SW 1271 (cell line): ENCODE measurements at regions not wholly inside any gene's neighbourhood (a gene's known extent, or its start where the extent isn't known, plus 50 kb on each side); places are given as distances from the start of the nearest gene placed in this dataset.

Experiments
- DNase-seq, 2 experiments: peaks; one replicate each; lab custom pipeline; 2025; lab: John Stamatoyannopoulos, UW

DNA sequence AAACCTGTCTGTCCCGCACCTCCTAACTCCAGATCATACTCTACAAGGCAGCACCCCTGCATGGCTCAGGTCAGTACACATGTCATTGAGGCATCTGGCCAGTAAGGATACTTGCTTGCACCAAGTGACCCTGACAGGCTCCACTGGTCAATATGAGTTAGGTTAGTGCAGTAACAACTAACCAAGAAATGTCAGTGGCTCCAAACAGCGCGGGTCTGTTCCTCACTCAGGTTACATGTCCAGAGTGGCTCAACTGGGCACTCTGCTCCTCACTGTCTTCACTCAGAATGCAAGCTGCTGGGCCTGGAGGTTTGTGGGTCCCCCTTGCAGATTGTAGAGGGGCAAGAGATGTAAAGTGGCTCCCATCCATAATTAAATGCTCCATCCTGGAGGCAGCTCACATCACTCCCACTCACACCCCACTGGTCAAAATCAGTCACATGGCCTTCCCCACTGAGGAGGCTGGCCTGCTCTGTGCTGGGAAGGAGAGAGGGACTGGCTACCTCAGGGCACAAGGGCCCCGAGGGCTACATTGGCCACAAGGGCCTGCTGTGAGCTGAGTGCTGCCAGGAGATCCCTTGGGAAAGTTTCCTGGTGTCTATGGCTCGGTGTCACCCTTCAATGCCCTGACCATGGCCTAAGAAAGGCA lies 109.1 kb upstream of the GDF10 start:
- DNase-seq: no peak

DNA sequence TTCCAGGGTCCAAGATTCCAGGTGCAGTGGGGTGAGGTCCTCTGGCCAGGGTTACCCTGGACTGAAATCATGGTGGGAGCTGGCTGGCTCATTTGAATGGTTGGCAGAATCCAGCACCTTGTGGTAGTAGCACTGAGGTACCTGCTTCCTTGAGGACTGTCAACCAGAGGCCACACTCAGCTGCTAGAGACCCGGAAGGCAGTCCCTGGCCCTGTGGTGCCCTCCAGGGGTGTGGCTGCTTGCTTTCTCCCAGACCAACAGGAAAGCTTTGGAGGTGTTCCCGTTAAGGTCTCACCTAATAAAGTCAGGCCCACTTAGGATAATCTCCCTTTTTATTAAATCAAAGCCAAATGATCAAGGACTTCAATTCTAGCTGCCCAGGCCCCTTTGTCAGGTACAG lies 107.7 kb upstream of the GDF10 start:
- no peak for DNase-seq

DNA sequence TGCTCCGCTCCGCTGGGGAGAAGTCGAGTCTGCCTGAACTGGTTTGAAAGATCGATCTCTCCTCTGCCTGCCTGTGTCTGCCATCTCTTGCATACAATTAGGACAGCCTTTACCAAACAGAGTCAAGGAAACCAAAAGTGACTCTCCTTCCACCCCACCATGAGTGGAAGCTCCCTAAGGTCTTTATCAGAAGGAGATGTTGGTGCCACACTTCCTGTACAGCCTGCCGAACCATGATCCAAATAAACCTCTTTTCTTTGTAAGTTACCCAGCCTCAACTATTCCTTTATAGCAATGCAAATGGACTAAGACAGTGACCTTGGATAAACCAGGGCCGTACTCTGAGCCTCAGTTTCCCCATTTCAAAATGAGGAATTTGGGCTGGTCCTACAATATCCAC lies 106.3 kb upstream of the GDF10 start:
- no peak for DNase-seq

DNA sequence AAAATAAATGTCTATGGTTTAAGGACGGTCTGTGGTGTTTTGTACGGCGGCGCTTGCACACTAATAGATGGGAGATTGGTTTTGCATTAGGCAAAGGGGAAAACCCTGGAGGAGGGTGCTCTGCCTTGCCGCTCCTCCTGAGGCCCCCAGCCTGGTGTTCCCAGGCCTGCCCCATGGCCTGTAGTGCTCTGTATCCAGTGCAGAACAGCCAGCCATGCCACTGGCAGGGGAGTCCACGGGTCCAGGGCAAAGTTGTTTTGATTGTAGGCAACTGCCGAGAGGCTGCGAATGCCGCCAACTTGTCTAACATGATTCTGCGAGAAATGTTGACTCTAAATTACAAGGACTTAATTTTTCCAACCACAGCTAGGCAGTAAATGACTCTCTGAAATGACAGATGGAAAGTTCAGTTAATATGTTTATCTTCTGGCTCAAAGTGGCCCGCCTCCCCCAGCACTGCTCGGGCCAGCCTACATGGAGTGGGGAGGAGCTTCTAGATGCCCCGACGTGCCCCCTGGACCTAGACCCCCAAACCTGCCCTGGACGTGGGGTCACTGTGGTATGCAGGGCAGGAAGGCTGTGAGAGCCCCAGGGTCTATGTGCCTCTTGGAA lies 104.6 kb upstream of the GDF10 start:
- DNase-seq: no peak

DNA sequence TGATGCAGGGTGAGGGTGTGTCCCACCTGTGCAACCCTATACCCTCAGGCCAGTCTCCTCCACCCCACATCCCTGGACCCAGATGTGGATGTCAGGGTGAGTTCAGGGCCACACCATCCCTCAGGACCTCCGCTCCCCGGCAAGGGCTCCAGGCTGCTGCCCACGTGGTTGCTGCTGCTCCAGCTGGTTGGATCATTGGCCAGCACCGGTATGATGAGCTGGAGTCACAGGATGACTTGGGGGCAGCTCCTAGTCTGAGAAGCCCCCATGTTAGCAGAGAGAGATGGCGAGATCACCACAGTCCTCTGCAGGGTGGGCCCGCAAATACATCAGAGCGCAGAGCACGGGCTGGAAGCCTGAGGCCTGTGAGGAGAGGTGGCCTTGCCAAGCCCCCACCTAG lies 103.3 kb upstream of the GDF10 start:
- no peak for DNase-seq

DNA sequence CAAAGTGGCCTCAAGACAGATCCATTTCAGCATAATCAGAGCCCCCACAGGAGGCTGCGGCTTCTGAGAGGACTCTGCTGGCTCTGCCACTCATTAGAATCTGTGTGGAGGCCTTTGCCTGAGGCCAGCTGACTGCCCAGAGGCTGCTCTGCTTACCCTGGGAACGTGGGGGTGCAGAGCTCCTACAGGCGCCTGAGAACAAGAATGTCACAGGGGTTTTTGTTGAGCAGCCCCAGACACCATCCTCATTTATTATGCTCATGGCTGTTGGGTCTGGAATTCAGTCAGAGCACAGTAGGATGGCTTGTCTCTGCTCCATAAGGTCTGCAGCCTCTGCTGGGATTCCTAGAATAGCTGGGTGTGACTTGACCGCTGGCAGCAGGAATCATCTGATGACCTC lies 101.8 kb upstream of the GDF10 start:
- DNase-seq: no peak

DNA sequence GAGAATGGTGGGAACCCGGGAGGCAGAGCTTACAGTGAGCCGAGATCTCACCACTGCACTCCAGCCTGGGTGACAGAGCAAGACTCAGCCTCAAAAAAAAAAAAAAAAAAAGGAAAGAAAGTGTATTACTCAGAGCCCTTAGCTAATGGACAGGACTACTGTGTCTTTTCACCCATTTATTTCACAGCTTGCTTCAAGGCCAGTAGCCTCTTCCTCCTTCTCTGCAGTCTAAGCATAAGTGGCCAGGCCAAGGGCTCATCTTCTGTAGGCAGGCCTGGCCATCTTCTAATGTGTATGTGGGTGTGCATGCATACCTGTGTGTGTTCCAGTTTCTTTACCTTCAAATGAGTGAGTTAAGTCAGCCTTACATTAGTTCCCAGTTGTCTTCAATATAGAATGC lies 94.8 kb upstream of the GDF10 start:
- no peak for DNase-seq

DNA sequence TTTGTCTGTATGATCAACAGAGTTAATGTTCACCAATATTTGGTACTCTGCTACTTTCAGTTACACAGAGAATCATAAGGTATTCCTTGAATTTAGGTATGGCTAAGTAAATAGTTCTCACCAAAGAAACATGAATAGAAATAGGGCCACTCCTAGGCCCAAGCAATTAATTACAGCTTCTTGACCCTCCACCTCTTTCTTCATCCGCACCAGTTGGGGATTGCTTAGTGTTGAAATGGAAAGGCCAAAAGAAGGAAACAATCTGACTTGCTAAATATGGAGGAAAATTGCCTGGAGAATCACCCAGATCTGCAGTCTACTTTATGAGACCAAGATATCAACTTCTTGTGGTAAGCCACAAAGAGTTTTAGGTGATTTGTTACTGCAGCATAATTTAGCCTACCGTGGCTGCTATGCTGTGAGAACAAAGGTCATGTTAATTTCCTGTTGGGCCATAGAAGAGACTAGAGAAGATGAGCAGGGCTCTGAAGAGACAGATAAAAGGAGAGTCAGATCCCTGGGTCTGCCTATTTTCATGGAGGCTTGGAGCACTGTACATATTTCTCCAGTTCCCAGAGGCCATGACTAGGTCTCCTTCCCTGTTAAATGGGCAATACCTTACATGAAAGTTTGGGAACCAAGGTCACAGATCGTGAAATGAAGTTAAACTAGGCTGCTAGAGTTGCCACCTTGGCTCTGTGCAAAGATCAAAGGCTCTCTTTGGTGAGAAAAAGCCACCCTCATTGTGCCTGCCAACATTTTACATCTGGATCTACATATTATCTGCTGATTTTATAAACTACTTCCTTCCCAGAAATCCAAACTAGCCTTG lies 93.3 kb upstream of the GDF10 start:
- DNase-seq: no peak

DNA sequence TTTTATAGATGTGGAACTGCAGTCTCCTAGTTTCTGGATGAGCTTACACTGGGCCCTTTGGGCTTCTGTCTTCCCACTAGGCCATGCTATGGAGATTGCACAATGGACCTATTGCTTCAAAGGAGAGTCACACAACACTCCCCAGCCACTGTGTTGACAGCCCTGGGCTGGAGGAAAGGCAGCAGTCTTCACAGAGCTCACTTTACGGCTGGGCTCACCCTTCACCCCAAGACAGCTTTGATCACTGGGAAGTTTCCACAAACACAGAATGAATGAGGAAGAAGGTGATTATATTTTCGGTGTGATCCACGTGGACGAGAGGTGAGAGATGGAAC lies 92.7 kb upstream of the GDF10 start:
- DNase-seq: no peak

DNA sequence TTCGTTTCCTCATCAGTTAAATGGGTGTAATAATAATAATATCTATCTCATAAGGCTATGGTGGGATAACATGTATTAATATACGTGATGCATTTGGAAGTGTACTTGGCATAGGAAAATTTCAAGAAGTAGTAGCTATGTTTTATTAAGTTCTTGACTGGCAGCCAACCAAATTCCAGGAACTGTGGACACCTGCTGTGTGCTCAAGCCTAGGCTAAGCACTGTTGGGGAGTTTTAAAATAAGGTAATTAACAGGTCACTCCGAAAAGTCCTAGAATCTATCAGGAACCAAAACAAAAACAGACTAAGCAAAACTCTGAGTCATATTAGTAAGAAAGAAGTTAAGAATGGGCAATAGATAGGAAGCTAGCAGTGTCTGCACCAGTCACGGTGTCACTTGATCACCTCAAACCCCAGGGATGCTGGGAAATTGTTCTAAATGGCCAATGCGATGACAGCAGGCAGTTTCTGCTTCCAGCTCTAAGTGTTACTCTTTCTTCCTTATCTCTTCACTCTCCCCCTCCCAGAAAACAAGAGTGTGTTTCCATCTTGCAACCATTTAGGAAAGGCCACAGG lies 92.0 kb upstream of the GDF10 start:
- no peak for DNase-seq

DNA sequence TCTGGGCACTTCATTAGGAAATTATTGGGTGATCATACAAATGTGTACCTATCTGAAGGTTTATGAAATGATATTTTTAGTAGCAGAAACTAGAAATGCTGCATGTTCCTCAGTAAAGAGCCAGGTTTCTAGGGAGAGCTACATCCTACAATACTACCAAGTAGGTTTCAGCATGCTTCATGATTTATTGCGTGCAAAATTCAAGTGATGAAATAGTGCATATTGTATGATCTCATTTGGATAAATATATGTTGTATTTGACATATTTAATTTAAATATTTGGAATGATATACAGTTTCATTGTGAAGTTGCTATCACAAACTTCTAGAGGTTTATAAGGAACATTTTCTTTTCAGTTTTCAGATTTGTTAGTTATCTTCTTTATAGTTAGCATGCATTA lies 90.5 kb upstream of the GDF10 start:
- DNase-seq: no peak

DNA sequence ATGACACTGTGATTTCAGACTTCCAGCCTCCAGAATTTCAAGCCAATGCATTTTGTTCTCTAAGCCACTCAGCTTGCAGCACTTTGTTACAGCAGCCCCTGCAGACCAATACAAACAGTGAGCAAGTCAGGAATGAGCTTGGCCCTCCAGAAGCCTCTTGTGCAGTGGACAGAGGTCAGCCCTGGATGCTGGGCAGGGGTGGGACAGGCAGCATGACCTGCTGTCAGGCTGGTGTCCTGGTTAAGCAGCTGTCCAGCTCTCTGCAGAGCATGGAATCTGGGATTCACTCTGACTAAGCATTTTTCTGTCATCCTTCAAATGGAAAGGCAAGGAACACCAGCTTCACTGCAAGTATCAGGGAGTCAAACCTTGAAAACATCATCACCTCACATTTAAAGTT lies 85.5 kb upstream of the GDF10 start:
- no peak for DNase-seq

DNA sequence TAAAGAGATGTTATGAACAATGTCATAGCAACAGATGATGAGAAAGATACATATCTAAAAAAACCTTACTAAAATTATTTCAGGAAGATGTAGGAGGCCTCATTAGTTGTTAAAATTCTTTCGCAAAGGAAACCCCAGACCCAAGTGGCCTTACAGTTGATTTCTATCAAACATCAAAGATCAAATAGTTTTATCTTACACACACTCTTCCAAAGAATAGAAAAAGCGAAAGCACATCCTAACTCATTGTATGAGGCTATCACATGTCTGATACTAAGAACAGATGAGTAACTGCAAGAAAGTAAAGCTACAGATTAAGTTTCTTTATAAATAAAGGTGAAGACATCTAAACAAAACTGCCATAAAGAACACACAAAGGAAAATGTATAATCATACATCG lies 82.9 kb upstream of the GDF10 start:
- DNase-seq: no peak

DNA sequence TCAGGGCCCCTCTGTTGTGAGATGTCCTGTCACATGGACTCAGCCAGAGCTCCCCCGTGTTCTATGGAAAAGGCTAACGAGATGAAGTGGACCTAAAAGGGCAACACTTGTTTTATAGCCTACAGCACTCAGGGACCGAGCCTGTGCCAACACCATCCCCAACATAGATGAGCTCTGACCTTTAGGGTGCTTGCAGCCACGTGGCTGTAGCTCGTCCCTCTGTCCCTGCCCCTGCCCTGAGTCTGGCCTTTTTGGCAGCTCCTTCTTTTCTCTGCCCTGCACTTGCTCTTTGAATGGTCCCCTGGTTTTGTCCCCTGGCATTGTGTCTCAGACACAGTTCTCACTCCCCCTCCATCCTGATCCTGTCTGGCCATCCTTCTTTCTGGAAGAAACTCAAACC lies 81.2 kb upstream of the GDF10 start:
- no peak for DNase-seq

DNA sequence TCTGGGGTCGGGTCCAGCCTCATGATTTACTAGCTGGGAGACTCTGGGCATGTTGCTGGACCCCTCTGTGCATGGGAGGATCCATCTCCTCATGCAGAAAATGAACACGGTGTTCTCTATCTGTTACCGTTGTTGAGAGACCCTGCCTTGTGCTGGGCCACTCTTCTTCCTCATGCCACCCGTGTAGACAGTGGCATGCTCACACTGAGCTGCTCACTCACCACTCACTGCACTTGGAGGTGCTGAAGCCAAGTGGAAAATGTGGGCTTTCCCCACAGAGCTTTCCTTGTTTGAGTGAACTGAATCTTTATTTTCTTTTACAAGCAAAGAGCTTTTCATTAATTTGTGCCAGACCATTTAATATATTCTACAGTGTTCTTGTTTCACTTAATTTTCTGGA lies 77.5 kb upstream of the GDF10 start:
- DNase-seq: no peak

DNA sequence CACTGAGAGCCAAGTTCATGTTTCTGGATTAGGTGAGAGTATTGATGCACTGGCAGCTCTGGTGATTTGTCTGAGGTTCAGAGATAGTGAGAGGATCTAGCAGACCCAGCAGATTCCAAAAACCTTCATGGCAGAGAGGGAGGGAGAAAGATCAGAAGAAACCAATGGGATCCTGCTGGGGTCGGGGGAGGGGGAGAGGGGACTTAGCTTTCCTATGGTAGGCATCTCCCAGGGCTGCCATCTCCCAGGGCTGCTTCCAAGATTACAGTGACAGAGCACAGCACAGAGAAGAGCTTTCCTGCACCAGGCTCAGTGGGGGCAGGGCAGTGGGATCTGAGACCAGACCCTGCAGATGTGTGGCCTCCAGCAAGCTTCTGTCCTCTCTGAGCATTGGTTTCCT lies 76.8 kb upstream of the GDF10 start:
- DNase-seq: no peak

DNA sequence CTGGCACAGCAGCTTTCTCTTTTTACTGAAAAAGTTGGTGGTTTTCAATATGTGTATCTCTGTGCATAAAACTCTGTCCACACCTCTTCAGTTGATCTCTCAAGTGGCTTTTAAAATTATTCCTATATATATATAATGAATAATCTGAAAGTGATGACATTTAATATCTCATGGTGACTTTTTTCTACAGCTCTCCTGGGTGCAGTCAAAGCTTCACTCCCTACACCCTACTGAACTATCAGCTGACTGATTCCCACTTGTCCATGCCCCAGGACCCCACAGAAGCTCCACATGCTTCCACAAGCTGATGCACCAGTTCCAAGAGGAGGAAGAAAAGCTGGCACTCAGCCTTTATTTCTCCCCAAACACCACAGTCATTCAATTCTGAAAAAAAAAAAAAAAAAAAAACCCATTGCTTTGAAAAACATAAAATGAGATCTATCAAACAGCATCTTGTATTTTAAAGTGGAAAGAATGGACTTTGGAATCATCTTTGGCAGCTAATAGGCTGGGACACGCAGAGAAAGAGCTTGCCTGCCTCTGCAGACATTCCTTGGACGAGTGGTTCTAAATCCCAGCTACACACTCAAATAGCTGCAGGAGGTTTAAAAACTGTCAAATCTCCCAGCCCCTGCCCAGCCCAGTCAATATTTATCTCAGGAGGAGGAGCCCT lies 75.3 kb upstream of the GDF10 start:
- DNase-seq: no peak

DNA sequence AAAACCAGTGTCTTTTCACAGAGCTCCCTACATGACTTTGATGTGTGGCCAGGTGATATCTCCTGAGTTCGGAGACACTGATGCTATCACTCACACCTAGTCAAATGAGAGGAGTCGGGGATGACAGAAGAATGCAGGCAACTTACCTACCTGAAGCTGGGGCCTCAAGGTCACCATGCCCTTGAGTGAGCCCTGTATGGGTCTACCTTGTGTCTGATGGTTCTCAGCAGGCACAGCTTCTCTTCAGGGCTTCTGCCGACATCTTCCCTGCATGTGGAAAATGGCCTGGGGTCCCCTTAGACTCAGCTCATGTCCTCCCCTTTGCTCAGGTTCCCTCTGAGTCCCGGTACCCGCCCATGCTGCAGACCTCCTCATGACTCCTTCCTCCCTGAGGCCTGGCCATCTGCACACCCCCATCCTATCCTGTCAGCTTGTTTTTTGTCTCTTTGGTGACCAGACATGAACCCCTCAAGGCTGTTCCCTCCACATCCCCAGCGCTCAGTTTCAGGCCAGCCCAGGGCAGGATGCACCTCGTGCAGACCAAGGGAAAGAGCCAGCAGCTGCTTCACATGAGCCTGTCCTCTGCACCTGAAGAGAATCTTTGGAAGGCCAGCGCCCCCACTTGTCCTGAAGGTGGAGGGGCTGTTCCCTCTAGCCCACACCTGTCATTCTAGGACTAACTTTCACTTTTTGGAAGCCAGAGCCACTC lies 74.6 kb upstream of the GDF10 start:
- DNase-seq: no peak

DNA sequence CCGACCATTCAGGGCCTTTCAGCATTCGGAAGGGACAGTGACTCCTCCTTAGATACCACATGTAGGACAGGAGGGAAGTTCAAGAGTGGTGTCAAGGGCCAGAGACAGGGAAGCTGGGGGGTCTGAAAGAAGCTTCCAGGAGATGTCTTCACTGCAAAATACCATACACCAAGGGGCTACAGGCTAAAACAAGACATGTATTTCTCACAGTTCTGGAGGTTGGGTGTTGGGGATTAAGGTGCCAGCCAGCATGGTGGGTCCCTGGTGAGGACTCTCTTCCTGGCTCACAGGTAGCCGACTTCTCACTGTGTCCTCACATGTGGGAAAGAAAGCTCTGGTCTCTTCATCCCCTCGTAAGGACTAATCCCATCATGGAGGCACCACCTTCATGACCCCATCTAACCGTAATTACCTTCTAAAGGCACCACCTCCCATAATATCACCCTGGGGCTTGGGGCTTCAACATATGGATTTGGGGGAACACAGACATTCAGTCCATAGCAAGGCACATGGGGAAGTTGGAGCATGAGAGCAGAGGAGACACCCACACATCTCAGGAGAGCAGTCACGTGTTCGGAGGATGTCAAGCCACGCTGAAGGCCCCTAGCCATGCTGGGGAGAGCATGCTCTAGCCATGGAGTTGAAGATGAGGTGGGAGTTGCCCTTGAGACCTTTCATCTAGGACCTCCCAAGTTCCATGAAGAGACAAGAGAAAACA lies 73.9 kb upstream of the GDF10 start:
- DNase-seq: no peak

DNA sequence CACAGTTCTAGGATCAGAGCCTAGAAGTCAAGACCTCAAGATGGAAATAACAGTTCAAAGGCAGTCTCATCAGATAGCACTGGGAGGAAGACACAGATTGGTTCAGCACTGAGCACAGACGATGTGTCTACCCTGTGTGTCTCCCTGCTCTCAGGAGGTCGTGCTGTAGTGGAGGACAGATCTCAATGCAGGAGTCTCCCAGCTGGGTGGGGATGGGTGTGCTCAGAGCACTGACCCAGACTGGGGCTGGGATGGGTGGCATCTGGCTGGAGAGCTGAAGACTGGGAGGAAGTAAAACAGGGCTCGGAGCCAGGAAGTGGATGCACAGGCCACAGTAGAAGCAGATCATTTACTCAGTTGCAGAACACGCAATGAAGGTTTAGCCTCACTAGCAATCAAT lies 69.5 kb upstream of the GDF10 start:
- no peak for DNase-seq

DNA sequence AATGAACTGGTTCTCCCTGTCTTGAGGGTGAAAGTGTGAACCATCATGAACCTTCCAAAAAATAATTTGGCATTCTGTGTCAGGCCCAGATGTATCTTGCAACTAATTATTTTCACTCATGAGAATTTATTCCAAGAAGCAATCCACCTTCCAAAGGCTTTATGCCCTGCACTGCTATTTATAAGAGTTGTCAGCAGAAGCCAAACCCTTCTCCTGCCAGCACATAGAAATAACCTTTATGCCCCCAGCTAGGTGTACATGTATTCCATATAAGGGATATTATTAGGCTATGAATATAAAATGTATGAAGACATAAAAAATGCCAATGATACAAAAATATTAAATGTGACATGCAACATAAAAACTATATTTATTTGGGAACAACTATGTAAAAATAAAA lies 69.0 kb upstream of the GDF10 start:
- DNase-seq: no peak
